ENCODE measurements at regions not wholly inside any gene's neighbourhood (a gene's known extent, or its start where the extent isn't known, plus 50 kb on each side); places are given as distances from the start of the nearest gene placed in this dataset.

- no peaks in the 10 kb centered on the region for H3K27me3 ChIP-seq (ENCODE audit: insufficient read depth, low read length, poor library complexity, severe bottlenecking)
- H3K4me1 ChIP-seq (ENCODE audit: insufficient read depth, low read length, poor library complexity, severe bottlenecking): no peaks in the 10 kb centered on the region
- no peak for TF ChIP-seq EZH2phosphoT487 (IDR thresholded peaks at IDR 0.05; ENCODE audit: borderline replicate concordance)
- TF ChIP-seq, protein P1, sequence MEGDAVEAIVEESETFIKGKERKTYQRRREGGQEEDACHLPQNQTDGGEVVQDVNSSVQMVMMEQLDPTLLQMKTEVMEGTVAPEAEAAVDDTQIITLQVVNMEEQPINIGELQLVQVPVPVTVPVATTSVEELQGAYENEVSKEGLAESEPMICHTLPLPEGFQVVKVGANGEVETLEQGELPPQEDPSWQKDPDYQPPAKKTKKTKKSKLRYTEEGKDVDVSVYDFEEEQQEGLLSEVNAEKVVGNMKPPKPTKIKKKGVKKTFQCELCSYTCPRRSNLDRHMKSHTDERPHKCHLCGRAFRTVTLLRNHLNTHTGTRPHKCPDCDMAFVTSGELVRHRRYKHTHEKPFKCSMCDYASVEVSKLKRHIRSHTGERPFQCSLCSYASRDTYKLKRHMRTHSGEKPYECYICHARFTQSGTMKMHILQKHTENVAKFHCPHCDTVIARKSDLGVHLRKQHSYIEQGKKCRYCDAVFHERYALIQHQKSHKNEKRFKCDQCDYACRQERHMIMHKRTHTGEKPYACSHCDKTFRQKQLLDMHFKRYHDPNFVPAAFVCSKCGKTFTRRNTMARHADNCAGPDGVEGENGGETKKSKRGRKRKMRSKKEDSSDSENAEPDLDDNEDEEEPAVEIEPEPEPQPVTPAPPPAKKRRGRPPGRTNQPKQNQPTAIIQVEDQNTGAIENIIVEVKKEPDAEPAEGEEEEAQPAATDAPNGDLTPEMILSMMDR (conservative IDR thresholded peaks at IDR 0.05; ENCODE audit: low read length): no peak
- no peaks in the 10 kb centered on the region for H3K9me3 ChIP-seq (ENCODE audit: insufficient read depth, low read depth, low read length)
- H3K4me2 ChIP-seq (ENCODE audit: low read depth, low read length, poor library complexity, severe bottlenecking): no peak overlapping the region
- H3F3A ChIP-seq (ENCODE audit: low read depth): no peaks in the 10 kb centered on the region
- H3K4me3 ChIP-seq (ENCODE audit: low read length, poor library complexity, severe bottlenecking): no peak overlapping the region
- H3K9ac ChIP-seq (ENCODE audit: low read depth, low read length, poor library complexity, severe bottlenecking): no peak overlapping the region
- no peaks in the 10 kb centered on the region for H3K9me2 ChIP-seq (replicated peaks; ENCODE audit: low read depth, low read length)
- H2AFZ ChIP-seq (ENCODE audit: low read length): no peak overlapping the region
- no peaks in the 10 kb centered on the region for H3K36me3 ChIP-seq (ENCODE audit: insufficient read depth, low read length)
- H4K20me1 ChIP-seq (ENCODE audit: insufficient read depth, low read length, poor library complexity, severe bottlenecking): no peaks in the 10 kb centered on the region
- H3K79me2 ChIP-seq (ENCODE audit: insufficient read depth, low read length): no peaks in the 10 kb centered on the region
These were observed 376.7 kb downstream of the LIG4 start for GRCh38 chr13:107838588-107839161.

DNA sequence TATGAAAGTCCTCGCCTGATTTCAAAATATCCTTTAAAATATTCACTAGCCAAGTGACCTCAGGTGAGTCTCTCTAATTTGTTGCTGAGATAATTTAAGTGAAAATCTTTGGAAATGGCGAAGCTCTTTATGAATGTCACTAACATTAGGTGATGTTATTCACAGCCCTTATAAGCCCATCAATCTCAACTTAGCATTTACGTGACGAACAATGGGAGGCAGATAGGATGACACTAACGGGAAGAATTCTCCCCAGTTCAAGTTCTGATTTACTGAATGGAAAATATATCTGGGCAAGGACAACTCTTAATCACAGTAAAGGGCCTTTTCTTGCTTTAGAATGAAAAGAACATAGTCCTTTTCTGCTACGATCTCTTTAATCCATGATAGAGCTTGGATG is 378.7 kb downstream of the LIG4 start:
- Histone ChIP-seq H3F3A (ENCODE audit: low read depth) (no peaks in the 10 kb centered on the region), H3K4me3 (ENCODE audit: low read length, poor library complexity, severe bottlenecking) (no peak overlapping the region), H3K4me2 (ENCODE audit: low read depth, low read length, poor library complexity, severe bottlenecking) (no peak overlapping the region), H2AFZ (ENCODE audit: low read length) (no peak overlapping the region), H4K20me1 (ENCODE audit: insufficient read depth, low read length, poor library complexity, severe bottlenecking) (no peaks in the 10 kb centered on the region), H3K9me2 (replicated peaks; ENCODE audit: low read depth, low read length) (no peaks in the 10 kb centered on the region), H3K36me3 (ENCODE audit: insufficient read depth, low read length) (no peaks in the 10 kb centered on the region), H3K27me3 (ENCODE audit: insufficient read depth, low read length, poor library complexity, severe bottlenecking) (no peaks in the 10 kb centered on the region), H3K9me3 (ENCODE audit: insufficient read depth, low read depth, low read length) (no peaks in the 10 kb centered on the region), H3K79me2 (ENCODE audit: insufficient read depth, low read length) (no peaks in the 10 kb centered on the region), H3K9ac (ENCODE audit: low read depth, low read length, poor library complexity, severe bottlenecking) (no peak overlapping the region), H3K4me1 (ENCODE audit: insufficient read depth, low read length, poor library complexity, severe bottlenecking) (no peaks in the 10 kb centered on the region)
- TF ChIP-seq, protein P1 (conservative IDR thresholded peaks at IDR 0.05; ENCODE audit: low read length): no peak
- TF ChIP-seq EZH2phosphoT487 (IDR thresholded peaks at IDR 0.05; ENCODE audit: borderline replicate concordance): no peak

DNA sequence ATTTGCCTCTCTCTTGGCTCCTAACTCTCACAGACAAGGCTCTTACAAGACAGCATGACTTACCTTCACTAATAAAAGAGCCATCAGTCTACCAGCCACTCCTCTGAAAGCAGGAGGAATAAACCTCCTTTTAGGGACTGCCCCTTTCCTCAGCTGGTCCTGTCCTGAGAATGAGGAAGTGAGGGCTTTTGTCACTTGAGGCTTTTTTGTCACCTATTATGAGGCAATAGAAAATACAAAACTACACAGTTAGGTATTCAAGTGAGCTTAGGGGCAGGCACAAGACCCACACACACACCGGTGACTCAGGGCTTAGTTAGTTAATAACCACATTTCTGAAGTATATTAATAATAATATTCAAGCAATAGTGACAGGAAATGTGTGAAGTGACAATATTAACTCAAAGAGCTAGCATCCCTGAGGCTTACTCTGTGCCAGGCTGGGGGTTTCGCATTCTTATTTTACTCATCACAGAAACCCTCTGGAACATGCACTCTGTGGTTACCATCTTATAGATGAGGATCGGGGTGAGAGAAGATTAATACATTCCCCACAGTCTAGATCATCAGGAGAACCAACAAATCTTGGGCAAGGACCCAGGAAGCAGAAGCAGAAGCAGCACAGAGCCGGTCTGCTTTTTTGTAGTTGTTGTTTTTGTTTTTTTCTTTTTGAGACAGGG is 379.9 kb downstream of the LIG4 start:
- TF ChIP-seq, protein P1 (conservative IDR thresholded peaks at IDR 0.05; ENCODE audit: low read length): no peak
- TF ChIP-seq EZH2phosphoT487 (IDR thresholded peaks at IDR 0.05; ENCODE audit: borderline replicate concordance): no peak
- Histone ChIP-seq H3K4me3 (ENCODE audit: low read length, poor library complexity, severe bottlenecking) (no peak overlapping the region), H3F3A (ENCODE audit: low read depth) (no peaks in the 10 kb centered on the region), H2AFZ (ENCODE audit: low read length) (no peak overlapping the region), H3K36me3 (ENCODE audit: insufficient read depth, low read length) (no peaks in the 10 kb centered on the region), H3K4me1 (ENCODE audit: insufficient read depth, low read length, poor library complexity, severe bottlenecking) (no peaks in the 10 kb centered on the region), H3K9me2 (replicated peaks; ENCODE audit: low read depth, low read length) (no peaks in the 10 kb centered on the region), H3K9me3 (ENCODE audit: insufficient read depth, low read depth, low read length) (no peaks in the 10 kb centered on the region), H3K4me2 (ENCODE audit: low read depth, low read length, poor library complexity, severe bottlenecking) (no peak overlapping the region), H3K9ac (ENCODE audit: low read depth, low read length, poor library complexity, severe bottlenecking) (no peak overlapping the region), H3K79me2 (ENCODE audit: insufficient read depth, low read length) (no peaks in the 10 kb centered on the region), H4K20me1 (ENCODE audit: insufficient read depth, low read length, poor library complexity, severe bottlenecking) (no peaks in the 10 kb centered on the region), H3K27me3 (ENCODE audit: insufficient read depth, low read length, poor library complexity, severe bottlenecking) (no peaks in the 10 kb centered on the region)
